Mucosa of descending colon (tissue), 3 donors: ENCODE measurements at regions not wholly inside any gene's neighbourhood (a gene's known extent, or its start where the extent isn't known, plus 50 kb on each side); places are given as distances from the start of the nearest gene placed in this dataset.

Experiments used
- ATAC-seq: fragments of 200-7000 bp; cut with Tn5 transposase; one replicate; pipeline ENCODE4 v1.9.1; 2020; ENCODE audit warnings: mild to moderate bottlenecking, moderate library complexity
- DNase-seq, 3 donors: peaks; one replicate each; pipeline ENCODE4 v3.0.0-alpha.2; 2020
- H3K36me3 ChIP-seq: fragments of 200-600 bp; one replicate; pipeline ENCODE4 v1.8.0; 2021; ENCODE audit warnings: low read depth, mild to moderate bottlenecking
- H3K4me1 ChIP-seq: fragments of 200-600 bp; one replicate; pipeline ENCODE4 v1.8.0; 2021; ENCODE audit warnings: low read depth, mild to moderate bottlenecking
- H3K4me3 ChIP-seq: fragments of 200-600 bp; one replicate; pipeline ENCODE4 v1.8.0; 2021; ENCODE audit warnings: mild to moderate bottlenecking
- H3K9me3 ChIP-seq: fragments of 200-600 bp; one replicate; pipeline ENCODE4 v1.8.0; 2021; ENCODE audit warnings: mild to moderate bottlenecking
- intact Hi-C, 2 donors: fragments of 100-400 bp; cut with DNase I in 1 of 2; cut with micrococcal nuclease in 1 of 2; formaldehyde crosslinking; loops; one replicate each; pipeline versions ENCODE4 v1.11.0 to v1.11.1; 2022; cut with DNase I, micrococcal nuclease
- TF ChIP-seq, protein P1 (sequence below): fragments of 200-600 bp; IDR thresholded peaks from one replicate; pipeline ENCODE4 v1.8.0; 2022; ENCODE audit warnings: antibody characterized with exemption, mild to moderate bottlenecking
- donor health status: DM: no; HTN: no; CAD: no; lungs with moderate emphysema.
- donor health status: DM: no; HTN: no; CAD: no.
- donor health status: DM: no; HTN: yes; CAD: no.

DNA sequence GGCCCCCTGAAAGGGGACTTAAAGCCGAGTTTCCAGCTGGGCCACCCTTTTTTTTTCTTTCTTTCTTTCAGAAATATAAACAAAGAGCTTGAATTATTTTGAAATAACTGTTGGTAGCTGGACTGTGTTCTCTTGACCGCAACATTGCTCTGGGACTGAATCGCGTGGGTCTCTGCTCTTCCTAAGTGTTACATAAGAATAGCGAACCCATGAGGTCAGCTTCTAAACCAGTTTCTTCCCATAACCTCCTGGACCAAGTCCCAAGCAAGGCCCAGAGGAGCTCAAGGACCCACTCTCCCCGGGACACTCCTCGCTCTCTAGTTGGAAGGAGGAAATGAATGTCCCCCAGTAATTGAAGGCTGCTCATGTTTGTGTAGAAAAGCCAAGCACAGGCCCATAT, 91.1 kb downstream of the CXCL12 start:
- H3K4me1 ChIP-seq = no peaks in the 10 kb centered on the region
- DNase-seq (peak in 1 of 3 donors; percentile 31), ATAC-seq (peak; percentile 70)
- no peaks in the 10 kb centered on the region for H3K9me3 ChIP-seq
- intact Hi-C loops = no loop called here
- no peak overlapping the region for H3K4me3 ChIP-seq
- TF ChIP-seq, protein P1, sequence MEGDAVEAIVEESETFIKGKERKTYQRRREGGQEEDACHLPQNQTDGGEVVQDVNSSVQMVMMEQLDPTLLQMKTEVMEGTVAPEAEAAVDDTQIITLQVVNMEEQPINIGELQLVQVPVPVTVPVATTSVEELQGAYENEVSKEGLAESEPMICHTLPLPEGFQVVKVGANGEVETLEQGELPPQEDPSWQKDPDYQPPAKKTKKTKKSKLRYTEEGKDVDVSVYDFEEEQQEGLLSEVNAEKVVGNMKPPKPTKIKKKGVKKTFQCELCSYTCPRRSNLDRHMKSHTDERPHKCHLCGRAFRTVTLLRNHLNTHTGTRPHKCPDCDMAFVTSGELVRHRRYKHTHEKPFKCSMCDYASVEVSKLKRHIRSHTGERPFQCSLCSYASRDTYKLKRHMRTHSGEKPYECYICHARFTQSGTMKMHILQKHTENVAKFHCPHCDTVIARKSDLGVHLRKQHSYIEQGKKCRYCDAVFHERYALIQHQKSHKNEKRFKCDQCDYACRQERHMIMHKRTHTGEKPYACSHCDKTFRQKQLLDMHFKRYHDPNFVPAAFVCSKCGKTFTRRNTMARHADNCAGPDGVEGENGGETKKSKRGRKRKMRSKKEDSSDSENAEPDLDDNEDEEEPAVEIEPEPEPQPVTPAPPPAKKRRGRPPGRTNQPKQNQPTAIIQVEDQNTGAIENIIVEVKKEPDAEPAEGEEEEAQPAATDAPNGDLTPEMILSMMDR = no peak
- no peaks in the 10 kb centered on the region for H3K36me3 ChIP-seq

DNA sequence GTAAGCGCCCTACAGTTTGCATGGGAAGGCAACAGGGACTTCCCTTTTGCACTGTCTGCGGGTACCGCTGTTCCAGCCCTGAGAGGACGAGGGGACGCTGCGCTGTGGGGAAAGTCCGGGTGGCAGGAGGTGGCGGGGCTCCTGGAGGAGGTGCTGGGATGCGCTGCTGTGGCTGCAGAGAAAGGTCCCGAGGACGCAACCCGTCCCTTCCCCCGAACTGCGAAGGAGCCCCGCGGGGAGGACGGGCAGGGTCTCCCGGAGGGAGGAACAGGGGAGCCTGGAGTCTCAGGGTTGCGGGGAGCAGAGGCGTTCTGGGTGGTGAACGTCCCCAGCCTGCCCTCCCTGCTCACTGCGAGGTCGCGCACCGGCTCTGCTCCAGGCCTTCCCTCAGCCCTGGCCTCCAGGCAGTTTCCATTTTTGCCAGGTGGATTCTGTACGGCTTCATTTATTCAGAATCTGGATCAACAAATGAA, 91.6 kb downstream of the CXCL12 start:
- intact Hi-C loops = no loop called here
- Histone ChIP-seq H3K9me3 (no peaks in the 10 kb centered on the region), H3K4me1 (no peaks in the 10 kb centered on the region), H3K4me3 (no peak overlapping the region), H3K36me3 (no peaks in the 10 kb centered on the region)
- ATAC-seq = no peak
- TF ChIP-seq, protein P1 = no peak
- DNase-seq = no peak

DNA sequence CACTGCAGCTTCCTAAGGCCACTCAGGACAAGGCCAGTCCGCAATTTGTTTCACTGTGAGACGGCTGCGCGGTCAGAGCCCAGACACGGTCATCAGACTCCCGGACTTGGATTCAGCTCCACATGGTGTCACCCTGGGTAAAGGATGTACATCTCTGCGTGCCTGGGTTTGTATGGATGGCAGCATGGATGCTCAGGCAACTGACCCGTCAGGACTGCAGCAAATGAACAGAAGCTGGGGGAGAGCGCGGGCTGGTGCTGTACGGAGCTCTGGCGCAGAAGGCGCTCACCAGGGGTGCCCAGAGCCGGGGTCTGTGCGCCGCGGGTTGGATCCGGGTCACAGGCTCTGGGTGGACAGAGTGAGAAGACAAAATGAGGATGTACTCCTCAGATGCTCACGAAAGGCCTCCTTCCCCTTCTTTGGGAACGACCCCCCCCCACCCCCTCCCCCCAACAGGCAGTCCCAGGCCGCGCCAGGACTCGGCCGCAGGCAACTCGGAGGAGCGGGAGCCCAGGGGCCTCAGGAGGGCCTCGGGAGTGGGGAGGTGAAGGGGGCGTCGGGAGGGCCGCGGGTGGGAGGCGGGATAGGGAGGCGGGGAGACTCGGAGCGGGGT, 92.4 kb downstream of the CXCL12 start:
- Histone ChIP-seq H3K4me1 (no peaks in the 10 kb centered on the region), H3K4me3 (no peak overlapping the region), H3K36me3 (no peaks in the 10 kb centered on the region), H3K9me3 (no peaks in the 10 kb centered on the region)
- intact Hi-C loops = no loop called here
- TF ChIP-seq, protein P1 = no peak
- no peak for ATAC-seq
- no peak for DNase-seq

DNA sequence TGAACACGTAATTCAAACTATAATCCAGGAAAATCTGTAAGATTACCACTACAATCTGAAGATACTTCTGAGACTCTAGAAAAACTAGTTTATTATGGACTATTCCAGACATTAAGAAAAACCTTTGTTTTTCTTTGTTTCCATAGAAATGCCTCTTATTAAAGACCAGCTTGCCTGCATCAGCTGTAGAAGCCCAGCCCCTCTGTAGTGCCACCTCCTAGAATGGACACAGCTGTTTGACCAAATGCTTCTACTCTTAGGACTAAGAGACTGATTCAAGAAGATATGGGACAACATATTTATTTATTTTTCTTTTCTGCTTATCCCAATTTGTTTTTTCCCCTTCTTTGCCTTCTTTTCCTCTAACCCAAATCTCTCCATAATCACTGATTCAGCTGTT, 93.8 kb downstream of the CXCL12 start:
- Histone ChIP-seq H3K4me3 (no peak overlapping the region), H3K4me1 (no peaks in the 10 kb centered on the region), H3K36me3 (no peaks in the 10 kb centered on the region), H3K9me3 (no peaks in the 10 kb centered on the region)
- ATAC-seq (no peak), DNase-seq (no peak)
- TF ChIP-seq, protein P1 = no peak
- intact Hi-C loops = no loop called here

DNA sequence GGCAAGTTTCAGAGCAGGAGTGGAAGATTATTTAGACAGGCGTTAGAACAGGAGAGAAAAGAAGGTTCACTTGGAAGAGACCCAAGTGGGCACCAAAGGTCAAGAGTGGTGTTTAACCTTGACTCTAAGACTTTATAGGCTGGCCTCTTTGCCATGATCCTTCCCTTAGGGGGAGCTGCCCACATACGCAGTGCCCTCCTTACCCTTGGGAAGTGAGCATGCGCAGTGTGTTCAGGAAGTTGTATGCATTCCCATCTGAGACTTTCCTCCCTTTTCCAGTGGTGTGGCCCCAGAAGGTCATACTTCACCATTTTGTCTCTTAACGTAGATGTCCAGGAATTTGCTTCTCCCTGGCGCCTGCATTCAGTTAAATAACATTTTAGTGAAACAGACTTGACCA, 95.8 kb downstream of the CXCL12 start:
- TF ChIP-seq, protein P1 = no peak
- Histone ChIP-seq H3K4me1 (no peaks in the 10 kb centered on the region), H3K9me3 (no peaks in the 10 kb centered on the region), H3K36me3 (no peaks in the 10 kb centered on the region), H3K4me3 (no peak overlapping the region)
- intact Hi-C loops = no loop called here
- no peak for ATAC-seq
- no peak for DNase-seq

DNA sequence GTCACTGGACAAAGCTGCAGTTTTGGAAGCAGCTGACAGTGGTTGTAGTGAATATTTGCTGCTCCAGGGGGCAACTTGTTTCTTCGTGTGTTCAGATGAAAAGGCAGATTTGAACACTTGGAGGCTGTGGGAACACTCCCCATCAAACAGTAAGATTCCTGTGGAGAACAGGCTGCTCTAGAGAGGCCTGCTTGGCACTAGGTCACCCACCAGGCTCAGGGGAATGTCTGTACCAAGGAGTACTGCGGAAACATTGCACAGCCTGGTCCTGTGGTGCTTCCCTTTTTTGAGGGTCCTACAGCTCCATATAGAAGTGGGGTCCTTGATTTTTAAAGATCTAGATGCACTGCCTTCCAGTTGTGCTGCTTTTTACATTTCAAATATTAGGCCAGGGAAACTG, 97.5 kb downstream of the CXCL12 start:
- TF ChIP-seq, protein P1 = no peak
- intact Hi-C loops = no loop called here
- Histone ChIP-seq H3K4me3 (no peak overlapping the region), H3K4me1 (no peaks in the 10 kb centered on the region), H3K9me3 (no peaks in the 10 kb centered on the region), H3K36me3 (no peaks in the 10 kb centered on the region)
- DNase-seq = no peak
- no peak for ATAC-seq
